AG10803 (cell line): ENCODE measurements at regions not wholly inside any gene's neighbourhood (a gene's known extent, or its start where the extent isn't known, plus 50 kb on each side); places are given as distances from the start of the nearest gene placed in this dataset.

Experiments
- DNase-seq: peaks from one replicate; pipeline ENCODE4 v3.0.0; 2010; ENCODE audit warnings: low read depth
- H3K4me3 ChIP-seq: 2 replicates; pipeline ENCODE4 v1.5.1; 2011; ENCODE audit warnings: mild to moderate bottlenecking, low read length, control low read depth
- TF ChIP-seq, protein P1 (sequence below): conservative IDR thresholded peaks from 2 replicates; pipeline ENCODE4 v1.5.1; 2011; ENCODE audit warnings: mild to moderate bottlenecking, low read length, control low read depth, inconsistent platforms

- H3K4me3 ChIP-seq: no peak overlapping the region
- TF ChIP-seq, protein P1, sequence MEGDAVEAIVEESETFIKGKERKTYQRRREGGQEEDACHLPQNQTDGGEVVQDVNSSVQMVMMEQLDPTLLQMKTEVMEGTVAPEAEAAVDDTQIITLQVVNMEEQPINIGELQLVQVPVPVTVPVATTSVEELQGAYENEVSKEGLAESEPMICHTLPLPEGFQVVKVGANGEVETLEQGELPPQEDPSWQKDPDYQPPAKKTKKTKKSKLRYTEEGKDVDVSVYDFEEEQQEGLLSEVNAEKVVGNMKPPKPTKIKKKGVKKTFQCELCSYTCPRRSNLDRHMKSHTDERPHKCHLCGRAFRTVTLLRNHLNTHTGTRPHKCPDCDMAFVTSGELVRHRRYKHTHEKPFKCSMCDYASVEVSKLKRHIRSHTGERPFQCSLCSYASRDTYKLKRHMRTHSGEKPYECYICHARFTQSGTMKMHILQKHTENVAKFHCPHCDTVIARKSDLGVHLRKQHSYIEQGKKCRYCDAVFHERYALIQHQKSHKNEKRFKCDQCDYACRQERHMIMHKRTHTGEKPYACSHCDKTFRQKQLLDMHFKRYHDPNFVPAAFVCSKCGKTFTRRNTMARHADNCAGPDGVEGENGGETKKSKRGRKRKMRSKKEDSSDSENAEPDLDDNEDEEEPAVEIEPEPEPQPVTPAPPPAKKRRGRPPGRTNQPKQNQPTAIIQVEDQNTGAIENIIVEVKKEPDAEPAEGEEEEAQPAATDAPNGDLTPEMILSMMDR: peak; percentile 93
- peak; percentile 80 for DNase-seq
These were observed 126.8 kb downstream of the ALDH8A1 start for GRCh38 chr6:134822920-134823709.

GRCh38 chr6:134821928-134822864 is 127.7 kb downstream of the ALDH8A1 start:
- DNase-seq: peak; percentile 16
- TF ChIP-seq, protein P1: no peak
- H3K4me3 ChIP-seq: no peak overlapping the region

GRCh38 chr6:134821397-134821796 is 128.5 kb downstream of the ALDH8A1 start:
- DNase-seq: no peak
- H3K4me3 ChIP-seq: no peak overlapping the region
- TF ChIP-seq, protein P1: no peak

DNA sequence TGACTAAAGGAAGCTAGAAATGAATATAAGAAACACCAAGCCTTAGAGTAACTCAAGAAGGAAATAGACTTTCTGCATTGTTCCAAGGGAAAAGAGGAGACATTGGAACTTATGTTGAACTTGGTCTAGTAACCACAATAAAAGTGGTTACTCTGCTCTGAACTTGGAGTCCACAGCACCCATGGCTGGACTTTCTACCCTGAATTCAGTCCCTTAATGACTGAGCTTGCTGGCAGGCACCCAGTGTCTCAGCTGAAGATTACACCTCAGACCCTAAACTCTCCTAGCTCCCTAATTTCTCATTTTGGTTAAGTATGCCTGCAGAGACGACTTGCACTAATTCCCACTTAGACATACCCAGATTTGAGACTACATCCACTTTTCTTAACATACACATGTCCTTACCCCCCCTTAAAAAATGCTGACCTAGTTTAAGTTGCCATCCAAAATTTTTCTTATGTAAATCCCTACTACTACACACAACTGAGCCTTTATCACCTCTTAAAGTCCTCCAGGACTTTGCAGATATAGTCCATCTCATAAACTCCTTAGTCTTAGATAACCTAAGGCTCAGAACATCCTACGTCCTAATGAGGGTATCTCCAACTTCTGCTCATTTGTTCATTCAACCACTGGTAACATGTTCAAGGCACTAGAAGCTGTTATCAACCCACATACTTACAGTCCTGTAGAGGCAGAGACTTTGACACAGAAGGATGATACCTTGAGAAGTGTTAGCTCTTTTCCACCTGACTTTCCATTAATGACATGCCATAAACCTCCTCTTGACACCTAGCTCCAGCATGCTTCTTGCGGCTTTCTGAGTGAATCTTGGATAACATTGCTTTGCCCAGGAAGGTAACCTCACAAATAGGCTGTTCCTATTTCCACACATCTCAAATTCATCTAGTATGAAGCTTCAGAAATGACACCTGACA is 129.8 kb downstream of the ALDH8A1 start:
- TF ChIP-seq, protein P1: no peak
- DNase-seq: no peak
- H3K4me3 ChIP-seq: no peak overlapping the region

DNA sequence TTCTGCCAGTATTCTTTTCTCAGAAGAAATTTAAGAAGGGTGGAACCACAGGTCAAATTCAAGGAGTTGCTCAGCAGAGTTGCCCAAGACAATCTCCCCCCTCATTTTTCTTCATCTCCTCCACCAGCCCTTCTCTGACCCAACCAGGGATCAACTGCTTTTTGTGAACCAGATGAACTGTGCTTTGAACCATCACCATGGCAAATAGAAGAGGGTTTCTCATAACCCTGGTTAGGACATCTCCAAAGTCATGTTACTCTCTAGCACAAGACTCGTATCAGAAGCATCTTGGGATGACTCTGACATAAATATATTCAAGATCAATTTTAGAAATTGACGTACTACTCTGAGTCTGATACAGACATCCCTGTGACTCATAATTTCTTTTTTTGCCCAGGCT is 130.7 kb downstream of the ALDH8A1 start:
- TF ChIP-seq, protein P1: no peak
- H3K4me3 ChIP-seq: no peak overlapping the region

DNA sequence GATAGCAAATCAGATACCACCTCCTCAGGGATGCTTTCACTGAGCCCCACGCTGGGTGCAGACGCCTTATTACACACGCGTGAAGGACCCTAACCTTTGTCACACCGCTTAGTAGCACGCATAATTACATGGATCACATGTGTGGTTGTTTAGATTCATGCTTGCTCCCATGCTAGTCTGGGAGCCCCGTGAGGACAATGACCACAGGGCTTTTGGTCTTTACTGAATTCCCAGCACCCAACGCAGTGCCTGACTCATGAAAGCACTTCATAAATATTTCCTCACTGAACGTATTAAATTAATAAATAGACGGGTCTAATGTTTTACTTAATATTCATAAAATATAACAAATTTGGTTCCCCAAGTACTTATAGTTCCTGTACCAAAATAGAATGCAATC is 132.5 kb downstream of the ALDH8A1 start:
- H3K4me3 ChIP-seq: no peak overlapping the region
- DNase-seq: no peak
- TF ChIP-seq, protein P1: no peak

More for the DNA sequence above, 130.7 kb downstream of the ALDH8A1 start:
- DNase-seq: no peak
